Right lobe of liver (tissue), 4 donors: ENCODE measurements at regions not wholly inside any gene's neighbourhood (a gene's known extent, or its start where the extent isn't known, plus 50 kb on each side); places are given as distances from the start of the nearest gene placed in this dataset.

Experiments
- CTCF ChIP-seq, 4 donors: fragments of 200-600 bp in 3 of 4; fragments of 450-650 bp in 1 of 4; IDR thresholded peaks; one replicate each; pipeline versions ENCODE4 v1.5.1 to v1.8.0; 2016 to 2022; ENCODE audit warnings: antibody characterized with exemption in 4 of 4, mild to moderate bottlenecking in 2 of 4
- POLR2A ChIP-seq: fragments of 450-650 bp; IDR thresholded peaks from one replicate; pipeline ENCODE4 v1.6.1; 2017; ENCODE audit warnings: antibody characterized with exemption, mild to moderate bottlenecking
- donor health status: DM: no; HTN: no; CAD: no.
- donor health status: DM: no; HTN: no; CAD: no.
- donor health status: DM: no; HTN: yes; CAD: no.

DNA sequence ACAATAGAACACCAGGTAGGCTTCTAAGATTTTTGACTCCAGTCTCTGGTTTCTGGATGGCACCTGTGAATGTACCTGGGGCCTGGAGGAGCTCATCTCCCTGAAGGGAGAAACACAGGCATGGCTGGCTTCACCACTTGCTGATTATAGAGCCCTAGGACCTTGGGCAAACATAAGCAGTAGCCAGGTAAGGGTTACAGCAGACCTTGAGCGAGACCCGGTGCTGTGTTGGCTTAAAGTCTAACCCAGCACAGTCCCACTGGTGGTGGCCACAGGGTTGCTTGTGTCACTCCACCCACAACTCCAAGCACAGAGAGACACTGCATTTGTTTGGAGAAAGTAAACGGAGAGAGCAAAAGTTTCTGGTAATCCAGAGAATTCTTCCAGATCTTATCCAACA lies 104.7 kb upstream of the SPOPL start:
- TF ChIP-seq CTCF (IDR thresholded peaks at IDR 0.05) (no peak), POLR2A (no peak)
